HL-60/S4 treated with retinoic acid at 250 ng/mL for 4 days and 3 days (cell line): ENCODE measurements at regions not wholly inside any gene's neighbourhood (a gene's known extent, or its start where the extent isn't known, plus 50 kb on each side); places are given as distances from the start of the nearest gene placed in this dataset.

Experiments used
- in situ Hi-C: fragments of 300-500 bp; cut with MboI; formaldehyde crosslinking; loops from 2 replicates; pipeline ENCODE4 v1.7.0; 2022; ENCODE audit warnings: low sequenced_read_pairs

GRCh38 chr18:46265196-46266156 lies 161.3 kb downstream of the HAUS1 start:
- in situ Hi-C loops = no loop called here

- in situ Hi-C loops = no loop called here
Measured at GRCh38 chr18:46266473-46266872, 162.3 kb downstream of the HAUS1 start.

DNA sequence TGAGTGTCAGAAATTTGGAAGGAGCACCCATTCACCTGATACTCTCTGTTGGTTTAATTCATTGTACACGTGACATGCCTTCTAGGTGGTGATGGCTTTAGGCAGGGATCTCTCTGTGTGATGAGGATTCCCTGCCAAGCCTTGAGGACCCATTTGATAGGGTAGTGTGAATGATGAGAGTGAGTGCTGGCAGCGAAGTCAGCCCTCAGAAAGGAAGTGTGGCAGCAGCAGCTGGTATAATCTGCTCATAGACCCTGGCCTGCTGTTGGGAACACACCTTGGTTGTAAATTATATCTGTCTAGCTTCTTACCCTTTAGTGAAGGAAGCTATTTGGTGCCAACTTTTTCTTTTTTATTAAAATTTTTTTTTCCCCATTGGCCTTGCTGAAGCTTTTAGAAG lies 164.5 kb downstream of the HAUS1 start:
- in situ Hi-C loops = no loop called here

DNA sequence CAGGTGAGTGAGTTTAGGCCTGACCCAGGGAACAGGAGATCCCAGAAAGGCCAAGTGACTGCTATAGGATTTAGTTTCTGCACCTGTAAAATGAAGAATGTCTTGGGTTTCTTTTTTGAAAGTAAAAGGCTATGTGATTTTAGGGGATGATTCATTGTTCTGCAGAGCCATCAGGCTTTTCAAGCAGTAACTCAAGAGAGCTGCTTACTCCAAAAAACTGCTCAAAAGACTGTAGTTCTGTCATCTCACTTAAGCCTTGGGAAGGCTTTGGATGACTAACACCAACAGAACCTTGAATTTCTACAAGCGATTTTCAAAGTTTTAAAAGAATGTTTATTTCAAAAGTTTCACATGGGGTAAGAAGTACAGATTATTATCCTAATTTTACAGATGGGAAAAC lies 165.1 kb downstream of the HAUS1 start:
- in situ Hi-C loops = no loop called here

- in situ Hi-C loops = no loop called here
Measured at GRCh38 chr18:46271488-46271887, 167.3 kb downstream of the HAUS1 start.

GRCh38 chr18:46273861-46274260 lies 169.7 kb downstream of the HAUS1 start:
- in situ Hi-C loops = no loop called here

GRCh38 chr18:46274266-46274665 lies 170.1 kb downstream of the HAUS1 start:
- in situ Hi-C loops = no loop called here

DNA sequence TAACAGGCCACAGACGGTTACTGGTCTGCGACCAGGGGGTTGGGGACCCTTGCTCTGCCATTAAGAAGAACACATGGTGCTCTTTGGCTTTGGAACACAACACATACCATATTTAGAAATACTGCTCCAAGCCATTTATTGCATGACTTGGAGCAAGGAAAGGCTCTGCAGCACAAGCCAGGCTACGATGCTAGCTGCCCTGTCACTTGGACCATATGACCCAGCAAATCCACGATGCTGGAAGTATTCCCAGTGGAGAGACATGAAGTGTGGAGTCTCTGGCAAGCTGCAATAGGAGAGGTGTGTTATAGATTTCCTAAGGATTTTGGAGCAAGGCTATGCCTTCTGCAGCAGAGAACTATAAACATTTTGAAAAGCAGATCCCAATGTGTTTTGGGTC lies 171.2 kb downstream of the HAUS1 start:
- in situ Hi-C loops = loop anchor here (25.0 kb wide), 1 partner anchor 387 kb away; the partner anchor contains the start of gene LOXHD1

DNA sequence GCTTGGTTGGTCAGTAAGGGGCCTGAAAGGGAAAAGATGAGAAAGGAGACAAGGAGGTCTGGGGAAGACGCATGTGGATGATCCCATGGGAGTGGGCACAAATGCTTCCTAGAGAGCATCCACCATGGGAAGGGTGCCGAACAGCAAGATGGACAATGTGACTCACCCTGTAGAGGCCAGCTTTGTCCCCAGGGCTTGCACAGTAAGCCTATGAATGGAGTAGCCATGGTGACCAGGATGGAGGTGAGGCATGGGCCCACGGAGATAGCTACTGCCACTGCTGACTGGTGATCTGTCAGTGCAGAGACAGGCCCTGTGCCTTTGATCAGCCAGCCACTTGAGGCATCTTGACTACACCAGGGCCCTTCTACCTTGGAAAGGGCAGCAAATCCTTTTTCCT lies 172.6 kb downstream of the HAUS1 start:
- in situ Hi-C loops = loop anchor here (25.0 kb wide), 1 partner anchor 386 kb away; the partner anchor contains the start of gene LOXHD1

- in situ Hi-C loops = loop anchor here (25.0 kb wide), 1 partner anchor 384 kb away; the partner anchor contains the start of gene LOXHD1
Measured at GRCh38 chr18:46278481-46279465, 174.6 kb downstream of the HAUS1 start.

DNA sequence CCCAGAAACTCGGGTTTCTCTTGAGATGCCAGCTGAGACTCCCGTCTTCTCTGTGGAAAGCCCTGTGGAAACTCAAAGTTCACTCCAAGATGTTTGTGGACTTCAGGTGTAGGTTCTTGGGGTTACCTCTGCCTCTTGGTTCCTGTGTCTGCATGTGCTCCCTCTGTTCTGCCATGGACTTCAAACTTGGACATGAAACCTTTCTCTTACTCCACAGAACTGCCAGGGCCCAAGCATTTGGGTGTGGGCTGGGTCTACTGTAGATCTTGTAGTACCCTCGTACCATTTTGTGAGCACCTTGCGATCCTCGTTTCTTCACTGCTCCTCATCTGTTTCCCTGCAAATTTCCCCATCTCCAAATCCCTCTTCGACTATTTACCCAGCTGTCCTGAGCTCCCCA lies 175.5 kb downstream of the HAUS1 start:
- in situ Hi-C loops = loop anchor here (25.0 kb wide), 1 partner anchor 383 kb away; the partner anchor contains the start of gene LOXHD1

GRCh38 chr18:46281185-46282176 lies 177.3 kb downstream of the HAUS1 start:
- in situ Hi-C loops = loop anchor here (25.0 kb wide), 1 partner anchor 381 kb away; the partner anchor contains the start of gene LOXHD1

- in situ Hi-C loops = loop anchor here (25.0 kb wide), 1 partner anchor 380 kb away; the partner anchor contains the start of gene LOXHD1
Measured at GRCh38 chr18:46282177-46282570, 178.0 kb downstream of the HAUS1 start.

GRCh38 chr18:46282646-46283045 lies 178.5 kb downstream of the HAUS1 start:
- in situ Hi-C loops = loop anchor here (25.0 kb wide), 1 partner anchor 380 kb away; the partner anchor contains the start of gene LOXHD1

- in situ Hi-C loops = loop anchor here (25.0 kb wide), 1 partner anchor 379 kb away; the partner anchor contains the start of gene LOXHD1
Measured at GRCh38 chr18:46283268-46283667, 179.1 kb downstream of the HAUS1 start.

GRCh38 chr18:46283895-46284295 lies 179.7 kb downstream of the HAUS1 start:
- in situ Hi-C loops = loop anchor here (25.0 kb wide), 1 partner anchor 378 kb away; the partner anchor contains the start of gene LOXHD1

DNA sequence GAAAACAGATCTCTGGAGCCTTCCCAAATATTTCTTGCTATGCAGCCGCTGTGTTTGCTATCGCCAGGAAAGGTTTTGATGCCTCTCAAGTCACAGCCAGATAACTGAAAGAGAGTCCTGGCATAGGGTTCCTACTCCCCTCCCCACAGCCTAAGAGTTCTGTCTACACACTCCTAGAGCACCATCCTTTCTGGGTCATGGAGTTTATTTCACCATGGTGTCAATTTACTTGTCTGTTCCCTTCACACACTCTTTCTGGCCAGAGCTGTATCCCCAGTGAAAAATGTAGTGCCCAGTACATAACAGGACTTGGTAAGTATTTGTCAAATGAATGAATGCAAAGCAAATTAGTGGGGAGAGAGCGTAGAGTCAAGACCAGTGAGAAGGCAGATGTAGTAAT lies 185.3 kb downstream of the HAUS1 start:
- in situ Hi-C loops = loop anchor here (25.0 kb wide), 1 partner anchor 373 kb away; the partner anchor contains the start of gene LOXHD1

- in situ Hi-C loops = loop anchor here (25.0 kb wide), 1 partner anchor 372 kb away; the partner anchor contains the start of gene LOXHD1
Measured at GRCh38 chr18:46289931-46290330, 185.7 kb downstream of the HAUS1 start.

DNA sequence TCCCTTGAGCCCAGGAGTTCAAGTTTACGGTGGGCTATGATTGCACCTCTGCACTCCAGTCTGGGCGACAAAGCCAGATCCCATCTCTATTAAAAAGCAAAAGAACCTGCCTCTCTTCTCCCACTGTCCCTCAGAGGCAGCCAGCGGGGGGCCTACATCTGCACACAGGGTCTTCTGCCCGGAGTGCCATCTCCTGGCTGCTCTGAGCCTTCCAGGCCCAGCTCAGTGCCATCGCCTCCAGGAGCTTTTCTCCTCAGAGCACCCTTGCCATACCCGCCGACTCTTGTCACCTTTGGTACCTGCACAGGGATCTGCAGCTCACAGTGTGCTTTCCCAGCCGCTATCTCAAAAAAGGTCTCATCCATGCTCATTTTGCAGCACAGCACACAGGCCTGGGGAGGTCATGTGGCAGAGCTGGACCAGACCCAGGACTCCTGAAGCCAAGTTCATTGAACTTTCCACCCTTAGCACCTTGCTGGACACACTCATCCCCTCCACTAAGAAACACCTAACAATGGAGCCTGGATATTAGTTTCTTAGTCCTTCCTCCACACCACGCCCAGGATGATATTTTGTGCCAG lies 186.3 kb downstream of the HAUS1 start:
- in situ Hi-C loops = loop anchor here (25.0 kb wide), 1 partner anchor 372 kb away; the partner anchor contains the start of gene LOXHD1
